Right hindlimb (tissue), 1 donor: ENCODE measurements at regions not wholly inside any gene's neighbourhood (a gene's known extent, or its start where the extent isn't known, plus 50 kb on each side); places are given as distances from the start of the nearest gene placed in this dataset.
"Not testable (repeated sequence)": the region's sequence is repeated elsewhere in the genome, so short reads cannot be mapped to it uniquely, and the experiment has no call there.

ENCODE experiments used
- DNase-seq: peaks from one replicate; pipeline ENCODE4 v3.0.0-alpha.2; 2018

DNA sequence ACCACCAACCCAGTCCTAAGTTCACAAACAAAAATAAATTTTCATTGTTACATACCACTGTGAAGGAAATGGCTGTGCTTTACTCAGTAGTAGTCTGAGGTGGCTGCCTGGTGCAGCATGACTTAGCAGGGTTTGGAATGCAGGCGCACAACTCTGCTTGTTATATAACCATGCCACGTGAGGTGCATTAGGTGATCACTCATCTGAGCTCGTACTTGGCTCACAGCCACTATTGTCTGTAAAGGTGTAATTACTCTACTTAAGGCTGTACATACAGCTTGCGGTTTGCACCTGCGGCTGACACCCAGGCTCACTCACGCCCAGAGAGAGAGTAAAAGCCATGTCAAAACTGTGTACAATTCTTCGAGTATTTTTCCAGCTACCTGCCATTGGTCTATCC, 599.4 kb downstream of the LTN1 start:
- DNase-seq = no peak

GRCh38 chr21:28391938-28392849, 600.5 kb downstream of the LTN1 start:
- no peak for DNase-seq

- no peak for DNase-seq
These were observed 605.5 kb downstream of the LTN1 start for GRCh38 chr21:28387220-28387619.

DNA sequence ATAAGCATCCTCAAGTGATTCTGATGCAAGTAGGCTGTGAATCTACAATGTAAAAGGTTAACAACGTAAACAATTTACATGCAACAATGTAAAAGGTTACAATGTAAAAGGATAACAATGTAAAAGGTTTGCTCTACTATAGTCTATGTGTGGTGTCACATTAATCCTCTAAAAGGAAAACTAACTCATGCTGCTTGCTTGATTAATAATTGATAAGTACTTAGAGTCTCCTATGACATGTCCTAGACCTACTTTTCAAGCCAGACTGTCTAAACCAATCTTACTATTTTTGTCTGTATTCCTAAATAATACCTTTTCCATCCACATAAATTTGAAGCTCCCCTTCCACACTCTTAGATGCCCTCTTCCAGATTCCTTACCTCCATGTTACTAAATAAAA, 606.8 kb downstream of the LTN1 start:
- DNase-seq = no peak

DNA sequence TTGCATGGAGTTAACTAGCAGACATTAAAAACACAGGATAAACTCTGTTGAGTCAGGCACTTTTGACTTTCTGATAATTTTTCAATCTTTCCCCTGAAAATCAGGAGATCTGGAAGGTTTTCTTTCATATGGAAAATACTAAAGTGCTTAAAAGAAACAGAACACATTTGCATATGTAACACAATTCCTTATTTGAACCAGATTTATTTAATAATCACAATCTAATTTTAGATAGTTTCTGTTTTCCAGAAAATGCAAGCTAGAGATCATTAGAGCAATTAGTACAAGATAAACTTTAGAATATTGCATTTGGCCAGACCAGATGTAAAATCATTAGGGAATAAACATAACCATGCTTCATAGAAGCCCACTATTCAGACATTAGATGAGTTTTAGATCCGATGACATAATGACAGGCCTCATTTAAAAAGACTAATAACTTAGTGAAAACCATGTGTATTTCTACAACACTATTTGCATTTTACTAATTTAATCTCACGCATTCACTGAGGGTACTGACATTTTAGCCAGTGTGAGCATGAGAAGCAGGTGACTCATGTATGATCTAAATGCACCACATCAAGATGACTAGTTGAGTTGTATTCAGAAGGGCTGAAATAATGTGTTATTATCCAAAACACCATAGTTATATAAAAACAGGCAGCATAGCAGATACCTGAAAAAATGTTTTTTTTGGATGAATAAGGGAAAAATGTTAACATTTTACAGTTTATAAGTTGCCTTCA, 611.5 kb downstream of the LTN1 start:
- not testable (repeated sequence) for DNase-seq

DNA sequence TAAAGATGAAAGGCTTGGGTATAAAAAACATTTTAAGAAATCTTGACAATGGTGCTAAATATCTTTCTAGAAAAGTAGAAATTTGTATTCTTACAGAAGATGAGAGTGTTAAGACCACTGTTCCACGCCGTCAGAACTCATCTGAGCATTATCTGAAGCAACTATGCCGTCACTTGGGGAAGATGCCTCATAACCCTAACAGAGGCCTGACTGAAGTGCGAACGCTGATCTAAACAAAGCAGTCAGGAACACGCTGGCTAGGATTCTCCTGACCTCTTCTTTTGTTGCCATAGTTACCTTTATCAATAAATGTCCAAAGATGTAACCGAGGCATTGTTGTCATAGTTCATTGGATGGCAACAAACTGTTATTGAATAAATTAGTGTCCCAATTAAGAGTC, 612.4 kb downstream of the LTN1 start:
- no peak for DNase-seq

- DNase-seq = no peak
These were observed 614.7 kb downstream of the LTN1 start for GRCh38 chr21:28378026-28378425.

DNA sequence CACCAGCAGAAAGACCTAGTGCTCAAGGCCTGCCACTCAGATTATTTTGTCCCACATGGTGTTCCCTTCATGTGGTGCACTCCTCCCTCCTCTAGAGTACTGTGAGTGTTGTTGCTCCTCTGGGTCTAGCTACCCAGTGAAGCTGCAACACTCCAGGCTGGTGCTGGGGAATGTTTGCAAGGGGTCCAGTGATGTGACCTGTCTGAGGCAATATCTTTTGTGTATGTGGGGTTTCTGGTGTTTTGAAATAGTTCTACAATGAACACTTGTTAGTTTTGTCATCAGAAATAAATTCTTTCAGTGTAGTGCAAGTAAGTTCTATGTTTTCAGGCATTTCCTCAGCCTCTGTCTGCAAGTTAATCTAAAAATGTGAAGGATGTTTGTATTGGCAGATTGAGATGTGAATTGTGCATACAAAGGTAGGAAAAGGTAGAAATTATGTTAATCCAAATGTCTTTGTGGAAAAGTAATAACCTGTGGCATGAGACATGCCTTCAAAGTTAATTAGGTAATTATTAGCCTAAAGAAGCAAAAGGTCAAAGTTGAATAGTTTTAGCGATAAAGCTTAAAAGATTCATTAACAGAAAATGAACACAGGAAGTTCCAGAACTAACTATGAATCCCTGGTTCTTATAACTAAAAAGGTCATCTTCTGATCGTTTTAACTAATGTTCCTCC, 616.8 kb downstream of the LTN1 start:
- DNase-seq = no peak

DNA sequence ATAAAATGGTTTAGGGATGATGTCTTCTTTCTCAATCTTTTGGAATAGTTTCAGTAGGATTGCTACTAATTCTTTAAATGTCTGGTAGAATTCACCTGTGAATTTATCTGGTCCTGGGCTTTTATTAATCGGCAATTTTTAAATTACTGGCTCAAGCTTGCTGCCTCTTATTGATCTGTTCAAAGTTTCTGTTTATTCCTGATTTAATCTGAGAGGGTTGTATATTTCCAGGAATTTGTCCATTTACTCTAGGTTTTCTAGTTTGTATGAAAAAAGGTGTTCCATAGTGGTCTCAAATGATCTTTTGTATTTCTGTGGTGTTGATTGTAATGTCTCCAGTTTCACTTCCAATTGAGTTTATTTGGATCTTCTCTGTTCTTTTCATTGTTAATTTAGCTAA, 617.8 kb downstream of the LTN1 start:
- DNase-seq = no peak

- DNase-seq = no peak
These were observed 621.0 kb downstream of the LTN1 start for GRCh38 chr21:28371713-28372112.

DNA sequence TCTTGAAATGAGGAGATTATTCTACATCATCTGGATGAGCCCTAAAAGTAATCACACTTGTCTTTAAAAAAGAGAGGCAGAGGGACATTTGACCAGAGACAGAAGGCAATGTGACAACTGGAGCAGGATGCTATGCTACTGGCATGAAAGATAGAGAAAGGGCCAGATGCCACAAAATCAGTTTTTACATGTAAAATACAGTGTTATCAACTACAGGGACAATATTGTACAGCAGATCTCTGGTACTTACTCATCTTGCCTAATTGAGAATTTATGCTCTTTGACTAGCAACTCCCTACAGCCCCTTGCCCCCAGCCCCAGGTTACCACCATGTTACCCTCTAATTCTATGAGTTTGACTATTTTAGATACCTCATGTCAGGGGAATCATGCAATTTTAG, 633.4 kb downstream of the LTN1 start:
- no peak for DNase-seq

GRCh38 chr21:28358702-28359101, 634.0 kb downstream of the LTN1 start:
- no peak for DNase-seq

GRCh38 chr21:28358170-28358569, 634.5 kb downstream of the LTN1 start:
- no peak for DNase-seq

DNA sequence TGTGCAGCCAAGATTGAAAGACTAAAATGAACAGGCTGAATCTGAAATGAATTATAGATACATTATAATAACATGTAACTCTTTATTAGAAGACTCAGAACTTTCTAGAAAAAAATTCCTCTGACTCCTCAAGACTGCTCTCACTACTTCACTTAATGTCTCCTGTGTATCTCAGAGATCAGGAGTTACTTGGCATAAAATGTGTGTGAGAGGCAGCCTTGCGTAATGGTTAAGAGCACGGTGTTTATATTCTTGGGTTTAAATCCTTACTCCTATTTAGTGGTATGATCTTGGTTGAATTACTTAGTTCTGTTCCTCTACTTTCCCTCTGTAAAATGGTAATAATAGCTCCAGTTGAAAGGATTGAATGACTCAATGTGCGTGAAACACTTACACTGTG, 634.9 kb downstream of the LTN1 start:
- no peak for DNase-seq

DNA sequence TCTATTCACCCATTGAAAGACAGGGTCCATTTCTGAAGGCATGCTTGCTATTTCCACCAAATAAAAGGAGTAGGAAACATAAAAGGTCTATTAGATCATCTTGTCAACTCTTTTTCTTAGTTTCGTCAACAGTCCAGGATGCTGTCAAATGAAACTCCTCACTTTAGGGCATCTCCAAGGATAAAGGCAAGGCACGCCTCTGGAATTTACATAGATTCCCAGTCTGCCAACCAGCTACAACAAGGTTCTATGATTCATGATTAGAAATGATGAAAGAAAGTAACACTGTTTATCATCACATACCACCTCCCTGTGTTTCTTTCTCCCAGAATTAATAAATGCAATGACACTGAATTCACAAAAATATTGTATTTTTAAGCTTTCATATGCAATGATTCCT, 636.3 kb downstream of the LTN1 start:
- DNase-seq = no peak

DNA sequence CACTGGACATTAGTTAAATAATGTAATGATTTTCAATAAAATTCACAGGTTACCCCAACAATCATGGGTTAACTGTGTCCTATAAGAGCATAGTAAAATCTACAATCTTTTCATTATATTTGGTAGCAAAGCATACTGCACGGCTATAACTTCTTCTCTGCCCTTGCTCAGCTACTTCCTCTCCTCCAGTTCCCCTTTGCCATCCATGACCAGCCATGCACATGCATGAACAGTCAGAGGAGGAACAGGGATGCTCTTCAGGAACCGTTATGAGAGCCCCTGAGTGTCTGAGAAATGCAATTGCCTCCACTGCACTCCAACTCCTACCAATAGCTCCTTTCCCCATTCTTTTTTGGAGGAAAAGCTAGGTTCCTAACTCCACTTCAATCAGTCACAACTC, 646.7 kb downstream of the LTN1 start:
- DNase-seq = no peak

DNA sequence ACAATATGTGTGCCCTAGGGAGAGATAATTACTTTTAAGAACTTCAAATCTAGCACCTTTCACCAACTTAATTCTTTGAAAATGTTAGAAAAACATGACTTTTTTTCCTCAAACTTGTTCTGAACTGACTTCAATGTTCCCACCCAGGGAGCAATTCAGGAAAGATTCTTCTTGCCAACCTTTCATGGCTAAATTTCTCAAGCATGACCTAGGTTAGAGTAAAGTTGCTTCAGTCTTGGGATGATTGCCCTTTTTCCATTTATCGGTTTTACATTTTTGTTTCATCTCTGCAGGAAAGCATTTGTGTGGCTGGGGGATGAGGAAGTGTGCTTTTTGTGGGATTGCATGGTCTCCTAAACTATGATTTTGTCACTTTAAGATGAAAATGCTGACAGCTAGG, 647.7 kb downstream of the LTN1 start:
- DNase-seq = no peak

- no peak for DNase-seq
These were observed 650.4 kb downstream of the LTN1 start for GRCh38 chr21:28342212-28342810.

DNA sequence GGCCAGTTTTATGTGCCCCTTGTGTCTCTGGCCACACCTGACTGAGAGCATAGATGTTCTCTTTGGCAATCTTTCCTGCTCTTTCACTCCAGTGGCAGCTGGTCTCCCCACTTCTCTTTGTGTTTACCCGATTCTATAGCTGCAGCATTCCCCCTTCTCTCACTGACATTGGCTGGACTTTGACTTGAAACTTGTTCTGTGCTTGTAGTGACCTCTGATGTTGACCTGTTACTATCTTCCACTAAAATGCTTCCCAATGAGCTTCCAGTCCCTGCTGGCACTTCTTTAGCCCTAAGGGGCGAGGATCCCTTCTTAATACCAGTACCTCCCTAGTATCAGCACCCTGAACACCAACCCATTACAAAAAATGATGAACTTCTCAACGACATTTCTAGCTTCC, 653.3 kb downstream of the LTN1 start:
- no peak for DNase-seq

- DNase-seq = no peak
These were observed 653.9 kb downstream of the LTN1 start for GRCh38 chr21:28338701-28339305.

- no peak for DNase-seq
These were observed 655.4 kb downstream of the LTN1 start for GRCh38 chr21:28337315-28337714.

DNA sequence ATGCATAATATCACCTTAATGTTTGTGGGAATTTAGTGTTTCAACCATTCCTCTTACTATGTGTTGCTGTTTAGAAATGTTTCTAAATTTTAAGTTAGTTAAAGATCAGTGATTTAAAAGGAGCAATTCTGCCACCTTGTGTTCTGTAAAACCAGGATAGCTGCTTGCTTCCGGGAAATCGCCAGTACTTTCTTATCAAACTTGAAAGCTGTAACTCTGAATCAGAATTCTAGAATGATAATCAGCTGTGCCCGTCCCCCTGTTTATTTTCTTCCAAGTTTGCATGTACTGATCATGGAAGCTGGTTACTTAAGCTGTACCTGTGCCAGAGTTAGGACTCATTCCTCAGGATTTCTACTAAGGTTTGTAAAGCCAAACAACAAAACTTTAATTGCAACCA, 656.4 kb downstream of the LTN1 start:
- DNase-seq = peak; percentile 39

GRCh38 chr21:28334407-28334806, 658.3 kb downstream of the LTN1 start:
- no peak for DNase-seq
